NCI-H446 treated with DMSO at 0.1 percent for 48 hours (cell line): ENCODE measurements at regions not wholly inside any gene's neighbourhood (a gene's known extent, or its start where the extent isn't known, plus 50 kb on each side); places are given as distances from the start of the nearest gene placed in this dataset.

Experiments
- DNase-seq: peaks from one replicate; lab custom pipeline; 2025; lab: John Stamatoyannopoulos, UW

GRCh38 chr2:206368484-206368883, 74.8 kb upstream of the ADAM23 start:
- no peak for DNase-seq

GRCh38 chr2:206368933-206369569, 74.3 kb upstream of the ADAM23 start:
- no peak for DNase-seq

GRCh38 chr2:206375956-206376355, 67.4 kb upstream of the ADAM23 start:
- DNase-seq, result no peak

- DNase-seq, result no peak
Observed at GRCh38 chr2:206378835-206379234, 64.5 kb upstream of the ADAM23 start.

GRCh38 chr2:206379266-206379665, 64.1 kb upstream of the ADAM23 start:
- DNase-seq, result no peak

- no peak for DNase-seq
Observed at GRCh38 chr2:206379886-206380285, 63.4 kb upstream of the ADAM23 start.

- no peak for DNase-seq
Observed at GRCh38 chr2:206381881-206382280, 61.5 kb upstream of the ADAM23 start.

GRCh38 chr2:206383669-206384068, 59.7 kb upstream of the ADAM23 start:
- DNase-seq, result no peak

GRCh38 chr2:206387808-206388207, 55.5 kb upstream of the ADAM23 start:
- DNase-seq, result no peak

- DNase-seq, result no peak
Observed at GRCh38 chr2:206388698-206389097, 54.6 kb upstream of the ADAM23 start.

- no peak for DNase-seq
Observed at GRCh38 chr2:206389164-206389563, 54.2 kb upstream of the ADAM23 start.

GRCh38 chr2:206390181-206390580, 53.2 kb upstream of the ADAM23 start:
- no peak for DNase-seq

- DNase-seq, result peak; percentile 3
Observed at GRCh38 chr2:206392118-206392517, 51.2 kb upstream of the ADAM23 start.
